ENCODE measurements at regions not wholly inside any gene's neighbourhood (a gene's known extent, or its start where the extent isn't known, plus 50 kb on each side); places are given as distances from the start of the nearest gene placed in this dataset.

DNA sequence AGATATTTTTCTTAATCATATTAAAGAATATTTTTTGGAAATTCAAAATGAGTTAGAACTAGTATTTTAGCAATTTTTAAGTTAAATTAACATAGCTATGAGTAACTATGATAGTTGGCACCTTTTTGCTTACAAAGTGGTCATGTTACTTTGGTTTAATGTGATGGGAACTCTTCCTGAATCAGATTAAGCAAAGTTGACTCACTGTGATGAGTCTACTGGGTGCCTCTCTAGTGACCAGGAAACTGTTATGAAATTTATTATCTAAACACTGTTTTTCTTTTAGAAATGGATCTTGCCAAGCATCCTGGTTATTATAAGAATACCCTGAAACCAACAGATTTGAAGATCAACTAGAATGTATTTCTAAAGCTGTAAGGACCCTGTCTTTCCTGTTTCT lies 985.8 kb downstream of the TRAM1L1 start:
- no peak for TF ChIP-seq POLR2A (IDR thresholded peaks at IDR 0.05)
- TF ChIP-seq, protein P1, sequence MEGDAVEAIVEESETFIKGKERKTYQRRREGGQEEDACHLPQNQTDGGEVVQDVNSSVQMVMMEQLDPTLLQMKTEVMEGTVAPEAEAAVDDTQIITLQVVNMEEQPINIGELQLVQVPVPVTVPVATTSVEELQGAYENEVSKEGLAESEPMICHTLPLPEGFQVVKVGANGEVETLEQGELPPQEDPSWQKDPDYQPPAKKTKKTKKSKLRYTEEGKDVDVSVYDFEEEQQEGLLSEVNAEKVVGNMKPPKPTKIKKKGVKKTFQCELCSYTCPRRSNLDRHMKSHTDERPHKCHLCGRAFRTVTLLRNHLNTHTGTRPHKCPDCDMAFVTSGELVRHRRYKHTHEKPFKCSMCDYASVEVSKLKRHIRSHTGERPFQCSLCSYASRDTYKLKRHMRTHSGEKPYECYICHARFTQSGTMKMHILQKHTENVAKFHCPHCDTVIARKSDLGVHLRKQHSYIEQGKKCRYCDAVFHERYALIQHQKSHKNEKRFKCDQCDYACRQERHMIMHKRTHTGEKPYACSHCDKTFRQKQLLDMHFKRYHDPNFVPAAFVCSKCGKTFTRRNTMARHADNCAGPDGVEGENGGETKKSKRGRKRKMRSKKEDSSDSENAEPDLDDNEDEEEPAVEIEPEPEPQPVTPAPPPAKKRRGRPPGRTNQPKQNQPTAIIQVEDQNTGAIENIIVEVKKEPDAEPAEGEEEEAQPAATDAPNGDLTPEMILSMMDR (IDR thresholded peaks at IDR 0.05): no peak
